Neuronal stem cell (in vitro differentiated cells): ENCODE measurements at regions not wholly inside any gene's neighbourhood (a gene's known extent, or its start where the extent isn't known, plus 50 kb on each side); places are given as distances from the start of the nearest gene placed in this dataset.
"Not testable (repeated sequence)": the region's sequence is repeated elsewhere in the genome, so short reads cannot be mapped to it uniquely, and the experiment has no call there.

Experiments used
- DNase-seq: peaks from one replicate; pipeline ENCODE4 v3.0.0-alpha.2; 2013; ENCODE audit warnings: low spot score
- H2AFZ ChIP-seq: one replicate; pipeline ENCODE4 v1.6.1; 2013; ENCODE audit warnings: mild to moderate bottlenecking, low read length, inconsistent platforms
- H2AK5ac ChIP-seq: 2 replicates; pipeline ENCODE4 v1.6.1; 2013; ENCODE audit warnings: low read depth, mild to moderate bottlenecking, inconsistent platforms, low read length, moderate library complexity, mixed read lengths
- H2BK120ac ChIP-seq: 2 replicates; pipeline ENCODE4 v1.6.1; 2013; ENCODE audit warnings: low read depth, mild to moderate bottlenecking, inconsistent platforms, low read length, moderate library complexity, mixed read lengths
- H2BK12ac ChIP-seq: one replicate; pipeline ENCODE4 v1.6.1; 2013; ENCODE audit warnings: low read length, inconsistent platforms
- H2BK15ac ChIP-seq: 2 replicates; pipeline ENCODE4 v1.6.1; 2013; ENCODE audit warnings: mild to moderate bottlenecking, low read length, inconsistent platforms, mixed read lengths
- H2BK5ac ChIP-seq: one replicate; pipeline ENCODE4 v1.6.1; 2013; ENCODE audit warnings: inconsistent platforms, mild to moderate bottlenecking, low read length, moderate library complexity
- H3K14ac ChIP-seq: one replicate; pipeline ENCODE4 v1.6.1; 2013; ENCODE audit warnings: low read length, inconsistent platforms
- H3K18ac ChIP-seq: 2 replicates; pipeline ENCODE4 v1.6.1; 2013; ENCODE audit warnings: low read length, inconsistent platforms
- H3K23ac ChIP-seq: 2 replicates; pipeline ENCODE4 v1.6.1; 2013; ENCODE audit warnings: low read depth, mild to moderate bottlenecking, mixed read lengths, low read length, inconsistent platforms; ENCODE audit not compliant: poor library complexity
- H3K27ac ChIP-seq: replicated peaks from 3 replicates; pipeline ENCODE4 v1.5.1; 2013; ENCODE audit warnings: low read length, inconsistent platforms
- H3K27me3 ChIP-seq, 3 experiments: 2 replicates each; pipeline ENCODE4 v1.6.1; 2013; ENCODE audit warnings: low read length in 3 of 3, mild to moderate bottlenecking in 2 of 3, inconsistent platforms in 1 of 3, low read depth in 1 of 3, mixed read lengths in 1 of 3, moderate library complexity in 1 of 3; ENCODE audit not compliant: control insufficient read depth in 3 of 3, insufficient read depth in 3 of 3
- H3K36me3 ChIP-seq, 2 donors: replicated peaks in 1 of 2; 2 replicates each; pipeline ENCODE4 v1.6.1; 2013; ENCODE audit warnings: low read length in 2 of 2; ENCODE audit not compliant: control insufficient read depth in 2 of 2, insufficient read depth in 2 of 2
- H3K4ac ChIP-seq: 2 replicates; pipeline ENCODE4 v1.6.1; 2013; ENCODE audit warnings: inconsistent platforms, mild to moderate bottlenecking, low read length, moderate library complexity
- H3K4me1 ChIP-seq, 2 donors: 1 replicate in 1 of 2; 2 replicates in 1 of 2; pipeline ENCODE4 v1.6.1; 2013; ENCODE audit warnings: low read length in 2 of 2, low read depth in 1 of 2; ENCODE audit not compliant: control insufficient read depth in 2 of 2, insufficient read depth in 1 of 2
- H3K4me2 ChIP-seq: one replicate; pipeline ENCODE4 v1.6.1; 2013; ENCODE audit warnings: mild to moderate bottlenecking, low read length, inconsistent platforms; ENCODE audit not compliant: insufficient read depth, poor library complexity, severe bottlenecking
- H3K4me3 ChIP-seq, 2 donors: 2 replicates each; pipeline ENCODE4 v1.5.1; 2013; ENCODE audit warnings: low read length in 2 of 2, mild to moderate bottlenecking in 2 of 2, inconsistent platforms in 1 of 2, moderate library complexity in 1 of 2
- H3K79me1 ChIP-seq: one replicate; pipeline ENCODE4 v1.6.1; 2013; ENCODE audit warnings: low read depth, mild to moderate bottlenecking, inconsistent platforms, low read length, moderate library complexity
- H3K9ac ChIP-seq: one replicate; pipeline ENCODE4 v1.6.1; 2013; ENCODE audit warnings: mild to moderate bottlenecking, low read depth, low read length, inconsistent platforms; ENCODE audit not compliant: poor library complexity
- H3K9me3 ChIP-seq, 2 donors: replicated peaks in 1 of 2; 2 replicates each; pipeline versions ENCODE3 to v1.6.1; 2013; ENCODE audit warnings: low read length in 2 of 2, mild to moderate bottlenecking in 2 of 2, inconsistent platforms in 1 of 2, low read depth in 1 of 2, mixed read lengths in 1 of 2, moderate library complexity in 1 of 2; ENCODE audit not compliant: control insufficient read depth in 2 of 2, insufficient read depth in 1 of 2
- H4K8ac ChIP-seq: one replicate; pipeline ENCODE4 v1.6.1; 2013; ENCODE audit warnings: low read depth, mild to moderate bottlenecking, inconsistent platforms, low read length, moderate library complexity
- H4K91ac ChIP-seq: one replicate; pipeline ENCODE4 v1.6.1; 2013; ENCODE audit warnings: low read length, low read depth, mild to moderate bottlenecking, inconsistent platforms; ENCODE audit not compliant: poor library complexity
- WGBS, 2 donors: extraction: QIAGEN DNeasy Blood & Tissue Kit; methylation state at CpG; one replicate each; pipeline ENCODE4 v1.1.7; 2013; ENCODE audit warnings: missing lambda C conversion rate in 2 of 2, mixed read lengths in 1 of 2; ENCODE audit not compliant: insufficient read length in 2 of 2, insufficient replicate concordance in 1 of 2; ENCODE audit errors: extremely low coverage in 2 of 2; 5-methylcytosine and 5-hydroxymethylcytosine counted together

GRCh38 chr7:118420888-118421287, 196.4 kb downstream of the ANKRD7 start:
- Histone ChIP-seq H2BK5ac (no peak overlapping the region), H2BK15ac (no peak overlapping the region), H3K27ac (no peak overlapping the region), H3K18ac (no peak overlapping the region), H3K9ac (no peak overlapping the region), H3K4me2 (no peak overlapping the region), H3K9me3 (no peaks in the 10 kb centered on the region), H3K36me3 (no peaks in the 10 kb centered on the region), H3K79me1 (no peaks in the 10 kb centered on the region), H4K8ac (no peak overlapping the region), H2AFZ (no peak overlapping the region), H3K14ac (no peak overlapping the region), H3K4me3 (no peak overlapping the region), H2BK120ac (no peak overlapping the region), H3K23ac (no peak overlapping the region), H2BK12ac (no peak overlapping the region), H3K4ac (no peak overlapping the region), H4K91ac (no peak overlapping the region), H3K27me3 (no peaks in the 10 kb centered on the region), H2AK5ac (no peak overlapping the region), H3K4me1 (no peaks in the 10 kb centered on the region)
- no CpG with 5 or more reads among the region's 2 CpGs for WGBS, 2 donors
- no peak for DNase-seq

DNA sequence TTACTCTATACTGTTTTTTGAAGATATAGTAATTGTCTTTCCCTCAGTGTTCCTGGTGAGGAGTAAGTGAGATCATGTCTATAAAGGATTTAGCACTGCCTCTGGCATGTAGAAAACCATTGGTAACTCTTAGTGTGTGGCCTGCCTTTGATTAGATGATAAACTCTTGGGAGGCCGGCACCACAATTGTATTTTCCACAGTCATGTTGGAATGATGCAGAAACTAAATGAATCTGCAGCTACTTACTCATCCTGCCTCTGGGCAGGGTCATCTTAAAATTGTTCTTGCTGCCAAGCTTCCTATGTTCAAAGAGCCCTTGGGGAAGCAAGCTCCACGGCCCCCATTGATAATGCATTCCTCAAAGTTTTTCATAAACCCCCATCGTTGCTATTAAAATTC, 204.6 kb downstream of the ANKRD7 start:
- Histone ChIP-seq H4K91ac (no peak overlapping the region), H2BK12ac (no peak overlapping the region), H3K4ac (no peak overlapping the region), H3K23ac (no peak overlapping the region), H2BK120ac (no peak overlapping the region), H3K36me3 (no peaks in the 10 kb centered on the region), H2AK5ac (no peak overlapping the region), H3K4me1 (no peaks in the 10 kb centered on the region), H3K4me2 (no peak overlapping the region), H3K9ac (no peak overlapping the region), H3K4me3 (no peak overlapping the region), H3K27me3 (no peaks in the 10 kb centered on the region), H2BK5ac (no peak overlapping the region), H3K9me3 (no peaks in the 10 kb centered on the region), H3K27ac (no peak overlapping the region), H3K79me1 (no peaks in the 10 kb centered on the region), H2AFZ (no peak overlapping the region), H3K18ac (no peak overlapping the region), H3K14ac (no peak overlapping the region), H4K8ac (no peak overlapping the region), H2BK15ac (no peak overlapping the region)
- WGBS, 2 donors: no CpG with 5 or more reads among the region's 3 CpGs
- no peak for DNase-seq

GRCh38 chr7:118436663-118437062, 212.2 kb downstream of the ANKRD7 start:
- no peak for DNase-seq
- H3K14ac ChIP-seq: no peak overlapping the region
- no peak overlapping the region for H2BK12ac ChIP-seq
- no peak overlapping the region for H3K9ac ChIP-seq
- no peaks in the 10 kb centered on the region for H3K36me3 ChIP-seq
- H3K4me2 ChIP-seq: no peak overlapping the region
- H3K9me3 ChIP-seq: no peaks in the 10 kb centered on the region
- no peak overlapping the region for H3K18ac ChIP-seq
- no peaks in the 10 kb centered on the region for H3K4me1 ChIP-seq
- H2AK5ac ChIP-seq: no peak overlapping the region
- H3K4me3 ChIP-seq: no peak overlapping the region
- H2AFZ ChIP-seq: no peak overlapping the region
- H3K27me3 ChIP-seq: no peaks in the 10 kb centered on the region
- no peak overlapping the region for H2BK15ac ChIP-seq
- H3K79me1 ChIP-seq: no peaks in the 10 kb centered on the region
- H2BK120ac ChIP-seq: no peak overlapping the region
- H3K23ac ChIP-seq: no peak overlapping the region
- no peak overlapping the region for H2BK5ac ChIP-seq
- H3K27ac ChIP-seq: no peak overlapping the region
- H4K91ac ChIP-seq: no peak overlapping the region
- H3K4ac ChIP-seq: no peak overlapping the region
- WGBS, 2 donors: no CpG with 5 or more reads among the region's 5 CpGs
- H4K8ac ChIP-seq: no peak overlapping the region

DNA sequence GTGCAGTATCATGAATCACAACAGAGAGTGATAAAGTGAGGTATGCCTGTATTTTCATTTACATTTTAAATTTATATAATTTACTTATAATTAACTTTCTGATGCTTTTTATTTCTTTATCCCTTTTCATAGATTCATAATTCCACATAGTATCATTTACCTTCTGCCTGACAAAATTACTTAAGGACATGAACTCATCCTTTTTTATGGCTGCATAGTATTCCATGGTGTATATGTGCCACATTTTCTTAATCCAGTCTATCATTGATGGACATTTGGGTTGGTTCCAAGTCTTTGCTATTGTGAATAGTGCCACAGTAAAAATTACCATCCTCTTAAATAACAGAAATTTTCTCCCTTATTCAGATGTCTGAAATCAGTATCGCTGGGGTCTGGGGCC, 224.5 kb downstream of the ANKRD7 start:
- not testable (repeated sequence) for H4K91ac ChIP-seq, H2BK5ac ChIP-seq, H3K23ac ChIP-seq, H3K4ac ChIP-seq, H3K9me3 ChIP-seq, H3K18ac ChIP-seq, H2BK15ac ChIP-seq, H3K27ac ChIP-seq, H3K4me2 ChIP-seq, H2AFZ ChIP-seq, H3K79me1 ChIP-seq, H2AK5ac ChIP-seq, H3K14ac ChIP-seq, DNase-seq, H3K36me3 ChIP-seq, H2BK12ac ChIP-seq, H3K4me1 ChIP-seq, H2BK120ac ChIP-seq, H4K8ac ChIP-seq, H3K4me3 ChIP-seq, H3K9ac ChIP-seq, H3K27me3 ChIP-seq
- no CpG with 5 or more reads among the region's 1 CpG for WGBS, 2 donors
